IMR-90 (cell line): ENCODE measurements at regions not wholly inside any gene's neighbourhood (a gene's known extent, or its start where the extent isn't known, plus 50 kb on each side); places are given as distances from the start of the nearest gene placed in this dataset.

Source experiments
- ATAC-seq: fragments of 200-7000 bp; cut with Tn5 transposase; 2 replicates; pipeline ENCODE4 v1.9.1; 2020; ENCODE audit warnings: low read depth, mild to moderate bottlenecking, moderate library complexity
- BruUV-seq: library from RNA; stranded (reverse); fragments of 400-500 nt; replicated peaks from 2 replicates; lab custom pipeline; 2021; lab: Mats Ljungman, UMichigan
- CTCF ChIA-PET: fragments of 300-600 bp; formaldehyde crosslinking; extraction: SDS; loops from one replicate; lab custom pipeline; 2021; ENCODE audit warnings: antibody characterized with exemption; lab: Yijun Ruan, JAX
- POLR2A ChIA-PET: fragments of 300-600 bp; sonication (Branson Sonifier 250); formaldehyde crosslinking; loops from one replicate; lab custom pipeline; 2022; ENCODE audit warnings: antibody characterized with exemption; ENCODE audit not compliant: unreplicated experiment; lab: Charles Lee
- DNase-seq: peaks from one replicate; pipeline ENCODE4 v3.0.0; 2013
- H2AFZ ChIP-seq: replicated peaks from 2 replicates; pipeline ENCODE3; 2013; ENCODE audit warnings: low read length, mild to moderate bottlenecking; ENCODE audit not compliant: poor library complexity
- H2AK5ac ChIP-seq: 2 replicates; pipeline ENCODE4 v1.6.1; 2013; ENCODE audit warnings: low read depth, low read length, inconsistent platforms
- H2AK9ac ChIP-seq: replicated peaks from 2 replicates; pipeline ENCODE3; 2013; ENCODE audit warnings: mild to moderate bottlenecking, low read depth, low read length, moderate library complexity; ENCODE audit not compliant: poor library complexity
- H2BK120ac ChIP-seq: 2 replicates; pipeline ENCODE4 v1.6.1; 2013; ENCODE audit warnings: low read depth, low read length, inconsistent platforms
- H2BK15ac ChIP-seq: 3 replicates; pipeline ENCODE4 v1.6.1; 2013; ENCODE audit warnings: low read depth, low read length, inconsistent platforms
- H2BK20ac ChIP-seq: 2 replicates; pipeline ENCODE4 v1.6.1; 2013; ENCODE audit warnings: low read depth, mild to moderate bottlenecking, inconsistent platforms, low read length, moderate library complexity
- H2BK5ac ChIP-seq: 2 replicates; pipeline ENCODE4 v1.6.1; 2013; ENCODE audit warnings: mild to moderate bottlenecking, low read depth, low read length, inconsistent platforms; ENCODE audit not compliant: poor library complexity, severe bottlenecking
- H3K14ac ChIP-seq: replicated peaks from 2 replicates; pipeline ENCODE4 v1.6.1; 2013; ENCODE audit warnings: low read depth, low read length, inconsistent platforms
- H3K18ac ChIP-seq: 2 replicates; pipeline ENCODE4 v1.6.1; 2013; ENCODE audit warnings: low read depth, low read length, control low read depth
- H3K23ac ChIP-seq: 2 replicates; pipeline ENCODE4 v1.6.1; 2013; ENCODE audit warnings: low read depth, low read length, inconsistent platforms
- H3K27ac ChIP-seq: 2 replicates; pipeline ENCODE4 v1.5.1; 2013; ENCODE audit warnings: mild to moderate bottlenecking, control low read depth, low read length; ENCODE audit not compliant: insufficient read depth
- H3K27me3 ChIP-seq: 2 replicates; pipeline ENCODE4 v1.6.1; 2013; ENCODE audit warnings: low read length; ENCODE audit not compliant: control insufficient read depth, insufficient read depth
- H3K36me3 ChIP-seq: 2 replicates; pipeline ENCODE4 v1.6.1; 2013; ENCODE audit warnings: low read length, mixed read lengths; ENCODE audit not compliant: control insufficient read depth, insufficient read depth
- H3K4ac ChIP-seq: 2 replicates; pipeline ENCODE4 v1.6.1; 2013; ENCODE audit warnings: low read depth, low read length, inconsistent platforms
- H3K4me1 ChIP-seq: 2 replicates; pipeline ENCODE4 v1.6.1; 2013; ENCODE audit warnings: low read length, mixed read lengths; ENCODE audit not compliant: control insufficient read depth, insufficient read depth
- H3K4me2 ChIP-seq: 2 replicates; pipeline ENCODE4 v1.6.1; 2013; ENCODE audit warnings: low read depth, mild to moderate bottlenecking, control low read depth, low read length, moderate library complexity
- H3K4me3 ChIP-seq: 2 replicates; pipeline ENCODE4 v1.5.1; 2013; ENCODE audit warnings: low read depth, mild to moderate bottlenecking, control low read depth, low read length, moderate library complexity; ENCODE audit not compliant: insufficient read depth
- H3K56ac ChIP-seq: 2 replicates; pipeline ENCODE4 v1.6.1; 2013; ENCODE audit warnings: low read length, inconsistent platforms; ENCODE audit not compliant: insufficient read depth; ENCODE audit errors: extremely low read depth
- H3K79me1 ChIP-seq, 2 experiments: 2 replicates each; pipeline ENCODE4 v1.6.1; 2013; ENCODE audit warnings: low read length in 2 of 2, inconsistent platforms in 1 of 2, low read depth in 1 of 2
- H3K9ac ChIP-seq: 2 replicates; pipeline ENCODE4 v1.6.1; 2013; ENCODE audit warnings: low read depth, low read length, control low read depth
- H3K9me1 ChIP-seq: 2 replicates; pipeline ENCODE4 v1.6.1; 2013; ENCODE audit warnings: low read length, inconsistent platforms; ENCODE audit not compliant: insufficient read depth
- H3K9me3 ChIP-seq: 2 replicates; pipeline ENCODE4 v1.6.1; 2013; ENCODE audit warnings: low read length; ENCODE audit not compliant: control insufficient read depth, insufficient read depth
- H4K20me1 ChIP-seq: 2 replicates; pipeline ENCODE4 v1.6.1; 2013; ENCODE audit warnings: low read length, inconsistent platforms; ENCODE audit not compliant: insufficient read depth
- H4K5ac ChIP-seq: 2 replicates; pipeline ENCODE4 v1.6.1; 2013; ENCODE audit warnings: mild to moderate bottlenecking, low read depth, low read length, control low read depth
- H4K8ac ChIP-seq, 2 experiments: 2 replicates each; pipeline ENCODE4 v1.6.1; 2013; ENCODE audit warnings: low read depth in 2 of 2, low read length in 2 of 2, control low read depth in 1 of 2, inconsistent platforms in 1 of 2
- H4K91ac ChIP-seq: 2 replicates; pipeline ENCODE4 v1.6.1; 2013; ENCODE audit warnings: low read depth, low read length, inconsistent platforms; ENCODE audit not compliant: insufficient read depth
- BHLHE40 ChIP-seq: fragments of 150-350 bp; IDR thresholded peaks from 2 replicates; pipeline ENCODE4 v1.6.1; 2016; ENCODE audit warnings: mild to moderate bottlenecking, low read depth, low read length
- CEBPB ChIP-seq: IDR thresholded peaks from 2 replicates; pipeline ENCODE4 v1.6.1; 2012; ENCODE audit warnings: low read depth, low read length, improper control_type of control experiment
- CHD1 ChIP-seq: IDR thresholded peaks from 2 replicates; pipeline ENCODE4 v1.6.1; 2012; ENCODE audit warnings: low read depth, low read length, improper control_type of control experiment
- CTCF ChIP-seq: conservative IDR thresholded peaks from 2 replicates; pipeline ENCODE4 v1.5.1; 2012; ENCODE audit warnings: mild to moderate bottlenecking, low read depth, low read length, improper control_type of control experiment
- ELK1 ChIP-seq: fragments of 150-350 bp; IDR thresholded peaks from 2 replicates; pipeline ENCODE4 v1.6.1; 2016; ENCODE audit warnings: low read depth, mild to moderate bottlenecking, low read length, moderate library complexity, borderline replicate concordance
- FOS ChIP-seq: fragments of 150-350 bp; IDR thresholded peaks from 2 replicates; pipeline ENCODE4 v1.6.1; 2016; ENCODE audit warnings: low read depth, low read length
- MAFK ChIP-seq: IDR thresholded peaks from 2 replicates; pipeline ENCODE4 v1.6.1; 2012; ENCODE audit warnings: low read depth, low read length, improper control_type of control experiment
- MAZ ChIP-seq: IDR thresholded peaks from 2 replicates; pipeline ENCODE4 v1.6.1; 2012; ENCODE audit warnings: low read depth, mild to moderate bottlenecking, low read length, improper control_type of control experiment, moderate library complexity, borderline replicate concordance
- MXI1 ChIP-seq: IDR thresholded peaks from 2 replicates; pipeline ENCODE4 v1.6.1; 2012; ENCODE audit warnings: low read depth, mild to moderate bottlenecking, low read length, moderate library complexity, borderline replicate concordance
- NFE2L2 ChIP-seq: fragments of 150-350 bp; IDR thresholded peaks from 2 replicates; pipeline ENCODE4 v1.6.1; 2016; ENCODE audit warnings: low read depth, mild to moderate bottlenecking, low read length
- POLR2A ChIP-seq: IDR thresholded peaks from 2 replicates; pipeline ENCODE4 v1.6.1; 2012; ENCODE audit warnings: mild to moderate bottlenecking, low read depth, low read length
- RAD21 ChIP-seq: IDR thresholded peaks from 2 replicates; pipeline ENCODE4 v1.6.1; 2012; ENCODE audit warnings: low read length, improper control_type of control experiment
- RCOR1 ChIP-seq: IDR thresholded peaks from 2 replicates; pipeline ENCODE4 v1.6.1; 2012; ENCODE audit warnings: mild to moderate bottlenecking, low read length, improper control_type of control experiment; ENCODE audit not compliant: insufficient replicate concordance
- RFX5 ChIP-seq: IDR thresholded peaks from 2 replicates; pipeline ENCODE4 v1.8.0; 2012; ENCODE audit warnings: low read depth, mild to moderate bottlenecking, low read length, moderate library complexity
- SMC3 ChIP-seq: fragments of 150-350 bp; IDR thresholded peaks from 2 replicates; pipeline ENCODE4 v1.6.1; 2016; ENCODE audit warnings: low read depth, mild to moderate bottlenecking, antibody characterized with exemption, low read length, moderate library complexity
- USF2 ChIP-seq: fragments of 150-350 bp; IDR thresholded peaks from 2 replicates; pipeline ENCODE4 v1.6.1; 2017; ENCODE audit warnings: mild to moderate bottlenecking, antibody characterized with exemption, low read length, low read depth
- WGBS, 2 experiments: methylation state at CpG; one replicate each; pipeline versions ENCODE4 v1.1.5 to v1.1.7; 2013; ENCODE audit warnings: missing lambda C conversion rate in 2 of 2; ENCODE audit not compliant: insufficient read length in 1 of 2; ENCODE audit errors: extremely low coverage in 2 of 2; 5-methylcytosine and 5-hydroxymethylcytosine counted together
- dilution Hi-C: fragments of 300-500 bp; cut with HindIII; formaldehyde crosslinking; loops from one replicate; pipeline ENCODE4 v1.14.3; 2018; ENCODE audit warnings: low sequenced_read_pairs; ENCODE audit not compliant: unreplicated experiment
- in situ Hi-C: fragments of 300-500 bp; cut with MboI; formaldehyde crosslinking; loops from 3 replicates; pipeline ENCODE4 v1.14.3; 2019; ENCODE audit warnings: low sequenced_read_pairs, inconsistent platforms, mixed read lengths
- intact Hi-C: fragments of 100-400 bp; cut with micrococcal nuclease; formaldehyde crosslinking; loops from 2 replicates; pipeline ENCODE4 v1.10.0; 2022

GRCh38 chr3:5290915-5291314 is 103.4 kb downstream of the EDEM1 start:
- no peak for ATAC-seq
- no peak overlapping the region for H3K4me3 ChIP-seq

More at GRCh38 chr3:5290915-5291314, 103.4 kb downstream of the EDEM1 start:
- WGBS, 2 experiments, result no CpG with 5 or more reads among the region's 3 CpGs
- no TSS peak for BruUV-seq
- H3K4me2 ChIP-seq, result no peak overlapping the region
- no peak for DNase-seq
- H2BK20ac ChIP-seq, result no peak overlapping the region
- H2AK9ac ChIP-seq, result no peak overlapping the region
- no peak for TF ChIP-seq MAZ
- TF ChIP-seq CHD1, result no peak
- TF ChIP-seq CTCF, result no peak
- TF ChIP-seq RCOR1, result no peak
- no peak for TF ChIP-seq FOS
- no peak for TF ChIP-seq MAFK
- no peak for TF ChIP-seq RAD21
- no peak for TF ChIP-seq NFE2L2
- no peak for TF ChIP-seq MXI1
- no peak for TF ChIP-seq RFX5
- no peak for TF ChIP-seq USF2
- no peak for TF ChIP-seq ELK1
- no peak for TF ChIP-seq POLR2A
- no peak for TF ChIP-seq BHLHE40
- TF ChIP-seq SMC3, result no peak
- TF ChIP-seq CEBPB, result no peak
- H3K9me3 ChIP-seq, result no peaks in the 10 kb centered on the region
- H2AFZ ChIP-seq, result no peak overlapping the region
- H3K36me3 ChIP-seq, result no peaks in the 10 kb centered on the region
- no peaks in the 10 kb centered on the region; the same call in 1 of the 2 replicates for H3K4me1 ChIP-seq
- intact Hi-C loops, result no loop called here
- no peak overlapping the region for H4K91ac ChIP-seq
- no peak overlapping the region for H3K56ac ChIP-seq
- no peaks in the 10 kb centered on the region for H3K79me1 ChIP-seq
- no peak overlapping the region for H4K8ac ChIP-seq
- no peak overlapping the region for H3K4ac ChIP-seq
- ChIA-PET CTCF (no interaction called here), POLR2A (no interaction called here)
- no peak overlapping the region for H2BK120ac ChIP-seq
- H3K27me3 ChIP-seq, result no peaks in the 10 kb centered on the region
- in situ Hi-C loops, result no loop called here
- no peak overlapping the region for H3K14ac ChIP-seq
- H2AK5ac ChIP-seq, result no peak overlapping the region
- H2BK15ac ChIP-seq, result no peak overlapping the region
- no peak overlapping the region for H3K18ac ChIP-seq
- dilution Hi-C loops, result no loop called here
- H4K20me1 ChIP-seq, result no peaks in the 10 kb centered on the region
- H4K5ac ChIP-seq, result no peak overlapping the region
- H2BK5ac ChIP-seq, result no peak overlapping the region
- no peaks in the 10 kb centered on the region for H3K9me1 ChIP-seq
- no peak overlapping the region for H3K9ac ChIP-seq
- no peak overlapping the region for H3K23ac ChIP-seq
- no peak overlapping the region for H3K27ac ChIP-seq
